Chondrocyte (in vitro differentiated cells): ENCODE measurements at regions not wholly inside any gene's neighbourhood (a gene's known extent, or its start where the extent isn't known, plus 50 kb on each side); places are given as distances from the start of the nearest gene placed in this dataset.

Experiments
- DNase-seq: peaks from one replicate; pipeline ENCODE4 v3.0.0; 2021; ENCODE audit warnings: mixed read lengths, low spot score
- H3K27ac Mint-ChIP-seq: one replicate; pipeline ENCODE4 v1.8.0; 2021; ENCODE audit warnings: mild to moderate bottlenecking, moderate library complexity, mixed read lengths; ENCODE audit not compliant: unreplicated experiment
- H3K27me3 Mint-ChIP-seq: 2 replicates; pipeline ENCODE4 v1.8.0; 2021; ENCODE audit warnings: low read depth, mixed read lengths
- H3K36me3 Mint-ChIP-seq: 2 replicates; pipeline ENCODE4 v1.8.0; 2021; ENCODE audit warnings: low read depth, mixed read lengths
- H3K4me1 Mint-ChIP-seq: 2 replicates; pipeline ENCODE4 v1.8.0; 2021; ENCODE audit warnings: low read depth, mild to moderate bottlenecking, mixed read lengths
- H3K4me3 Mint-ChIP-seq: one replicate; pipeline ENCODE4 v1.8.0; 2021; ENCODE audit warnings: mild to moderate bottlenecking, moderate library complexity, mixed read lengths; ENCODE audit not compliant: unreplicated experiment
- H3K9me3 Mint-ChIP-seq: 2 replicates; pipeline ENCODE4 v1.8.0; 2021; ENCODE audit warnings: low read depth, mixed read lengths
- TF ChIP-seq, protein P1 (sequence below): fragments of 200-600 bp; sonication (generic); IDR thresholded peaks from 2 replicates; pipeline ENCODE4 v1.5.0; 2021; ENCODE audit warnings: antibody characterized with exemption, mild to moderate bottlenecking, moderate library complexity

DNA sequence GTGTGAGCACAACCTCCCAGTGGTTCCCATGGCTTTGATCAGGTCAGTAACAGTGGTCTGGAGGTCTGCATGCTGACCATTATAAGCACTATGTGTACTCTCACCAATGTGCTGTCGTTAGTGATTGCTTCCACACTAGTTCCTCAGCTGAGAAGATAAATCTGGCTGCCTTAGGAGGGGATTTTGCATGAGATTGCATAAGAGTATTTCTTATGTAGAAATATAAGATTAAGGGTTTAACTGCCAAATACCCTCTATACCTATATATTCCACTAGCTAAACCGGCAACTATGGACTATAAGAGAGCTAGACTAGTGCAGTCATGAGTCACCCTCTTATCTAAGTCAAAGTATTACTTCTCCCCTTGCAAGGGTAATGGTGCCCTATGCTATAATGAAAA, 580.2 kb downstream of the CDH11 start:
- H3K27ac Mint-ChIP-seq: no peak overlapping the region
- TF ChIP-seq, protein P1, sequence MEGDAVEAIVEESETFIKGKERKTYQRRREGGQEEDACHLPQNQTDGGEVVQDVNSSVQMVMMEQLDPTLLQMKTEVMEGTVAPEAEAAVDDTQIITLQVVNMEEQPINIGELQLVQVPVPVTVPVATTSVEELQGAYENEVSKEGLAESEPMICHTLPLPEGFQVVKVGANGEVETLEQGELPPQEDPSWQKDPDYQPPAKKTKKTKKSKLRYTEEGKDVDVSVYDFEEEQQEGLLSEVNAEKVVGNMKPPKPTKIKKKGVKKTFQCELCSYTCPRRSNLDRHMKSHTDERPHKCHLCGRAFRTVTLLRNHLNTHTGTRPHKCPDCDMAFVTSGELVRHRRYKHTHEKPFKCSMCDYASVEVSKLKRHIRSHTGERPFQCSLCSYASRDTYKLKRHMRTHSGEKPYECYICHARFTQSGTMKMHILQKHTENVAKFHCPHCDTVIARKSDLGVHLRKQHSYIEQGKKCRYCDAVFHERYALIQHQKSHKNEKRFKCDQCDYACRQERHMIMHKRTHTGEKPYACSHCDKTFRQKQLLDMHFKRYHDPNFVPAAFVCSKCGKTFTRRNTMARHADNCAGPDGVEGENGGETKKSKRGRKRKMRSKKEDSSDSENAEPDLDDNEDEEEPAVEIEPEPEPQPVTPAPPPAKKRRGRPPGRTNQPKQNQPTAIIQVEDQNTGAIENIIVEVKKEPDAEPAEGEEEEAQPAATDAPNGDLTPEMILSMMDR: no peak

DNA sequence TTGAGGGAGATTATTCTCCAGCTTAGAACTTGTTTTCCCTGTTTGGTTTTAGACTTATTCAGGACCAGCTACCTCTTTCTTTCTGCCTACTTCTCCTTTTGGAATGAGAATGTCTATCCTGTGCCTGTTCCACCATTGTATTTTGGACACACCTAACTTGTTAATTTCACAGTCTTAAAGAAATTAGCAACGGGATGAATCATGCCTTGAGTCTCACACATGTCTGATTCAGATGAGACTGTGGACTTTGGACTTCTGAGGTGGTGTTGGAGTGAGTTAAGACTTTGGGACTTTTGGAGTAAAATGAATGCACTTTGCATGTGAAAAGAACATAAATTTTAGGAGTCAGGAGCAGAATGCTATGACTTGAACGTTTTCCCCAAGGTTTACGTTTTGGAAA, 581.4 kb downstream of the CDH11 start:
- peaks cover 4% of the 10 kb centered on the region for H3K9me3 Mint-ChIP-seq
- no peak overlapping the region for H3K27ac Mint-ChIP-seq
- DNase-seq: no peak
- no peaks in the 10 kb centered on the region for H3K27me3 Mint-ChIP-seq
- no peaks in the 10 kb centered on the region for H3K36me3 Mint-ChIP-seq
- H3K4me1 Mint-ChIP-seq: peaks cover 5% of the 10 kb centered on the region
- TF ChIP-seq, protein P1: no peak
- no peak overlapping the region for H3K4me3 Mint-ChIP-seq

More for the DNA sequence above, 580.2 kb downstream of the CDH11 start:
- Mint-ChIP-seq H3K9me3 (peaks cover 4% of the 10 kb centered on the region), H3K36me3 (no peaks in the 10 kb centered on the region), H3K4me1 (peaks cover 11% of the 10 kb centered on the region), H3K27me3 (no peaks in the 10 kb centered on the region), H3K4me3 (no peak overlapping the region)
- no peak for DNase-seq

DNA sequence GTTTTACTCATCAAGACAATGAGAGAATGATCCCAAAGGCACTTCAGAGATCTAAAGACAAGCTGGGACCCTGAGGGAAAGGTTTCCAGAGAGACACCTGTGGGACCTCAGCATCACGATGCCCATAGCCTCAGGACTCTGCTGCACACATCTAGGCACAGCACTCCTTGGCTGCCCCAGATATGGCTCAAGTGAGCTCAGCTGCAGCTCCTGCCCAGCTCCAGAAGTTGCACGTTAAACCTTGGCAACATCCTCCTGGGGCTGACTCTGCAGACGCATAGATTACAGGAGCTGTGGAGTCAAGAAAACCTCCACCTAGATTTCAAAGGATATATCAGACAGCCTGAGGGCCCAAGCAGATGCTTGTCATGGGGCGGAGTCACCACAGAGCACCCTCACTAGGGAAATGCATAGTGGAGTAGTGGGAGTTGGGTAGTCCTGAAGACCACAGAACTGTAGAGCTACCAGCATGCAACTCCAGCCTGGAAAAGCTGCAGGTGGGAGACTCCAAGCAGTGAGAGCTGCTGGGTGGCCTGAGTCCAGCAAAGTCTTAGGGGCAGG, 582.0 kb downstream of the CDH11 start:
- Mint-ChIP-seq H3K9me3 (peaks cover 3% of the 10 kb centered on the region), H3K4me1 (peaks cover 5% of the 10 kb centered on the region), H3K36me3 (no peaks in the 10 kb centered on the region), H3K27ac (no peak overlapping the region), H3K27me3 (no peaks in the 10 kb centered on the region), H3K4me3 (no peak overlapping the region)
- DNase-seq: no peak
- TF ChIP-seq, protein P1: no peak

DNA sequence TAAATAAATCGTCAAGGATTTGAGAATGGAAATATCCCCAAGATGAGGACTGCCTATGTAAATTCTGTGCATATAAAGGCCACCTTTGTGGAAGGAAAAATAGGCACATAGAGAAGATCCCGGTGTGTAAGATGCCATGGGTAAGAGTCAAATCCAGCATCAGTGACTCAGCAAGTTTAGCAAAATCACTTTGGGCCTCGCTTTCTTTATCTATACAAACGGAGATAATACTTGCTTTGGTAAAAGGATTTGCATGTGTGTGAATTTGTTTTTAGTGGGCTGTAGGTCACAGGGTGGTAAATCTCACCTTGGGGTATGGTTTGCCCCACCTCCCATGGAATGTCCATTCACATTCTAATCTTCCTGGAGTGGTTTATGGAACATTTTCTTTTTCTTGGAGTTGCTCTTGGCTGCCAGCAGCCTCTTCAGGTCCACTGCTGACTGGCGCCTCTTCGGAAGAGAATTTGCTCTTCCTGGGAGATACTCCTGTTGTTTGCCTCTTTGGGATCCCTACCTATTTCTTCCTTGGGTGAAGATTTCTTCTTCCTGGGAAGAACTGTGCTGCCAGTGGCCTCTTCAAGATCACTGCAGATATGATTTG, 587.6 kb downstream of the CDH11 start:
- Mint-ChIP-seq H3K4me1 (no peaks in the 10 kb centered on the region), H3K9me3 (no peaks in the 10 kb centered on the region), H3K36me3 (no peaks in the 10 kb centered on the region), H3K27ac (no peak overlapping the region), H3K27me3 (no peaks in the 10 kb centered on the region), H3K4me3 (no peak overlapping the region)
- TF ChIP-seq, protein P1: no peak
- DNase-seq: no peak

DNA sequence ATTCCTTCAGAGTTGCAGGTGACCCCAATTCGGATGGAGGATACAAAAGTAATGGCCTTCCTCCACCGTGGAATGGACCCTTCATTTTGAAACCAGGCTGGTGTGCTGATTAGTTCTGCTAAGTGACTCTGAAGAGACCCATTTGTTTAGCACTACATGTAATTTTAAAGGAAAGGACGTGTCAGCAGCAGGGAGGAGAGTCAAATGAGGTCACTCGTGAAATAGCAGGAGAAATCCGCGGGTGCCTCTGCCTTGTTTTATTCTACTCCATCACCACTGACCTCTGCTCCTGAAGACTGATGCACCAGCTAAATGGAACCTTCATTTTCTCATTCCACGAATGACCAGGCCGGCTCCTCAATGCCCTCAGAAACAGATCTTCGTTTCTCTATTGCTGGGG, 589.2 kb downstream of the CDH11 start:
- TF ChIP-seq, protein P1: no peak
- no peak for DNase-seq
- Mint-ChIP-seq H3K36me3 (no peaks in the 10 kb centered on the region), H3K4me3 (no peak overlapping the region), H3K27ac (no peak overlapping the region), H3K9me3 (peaks cover 3% of the 10 kb centered on the region), H3K4me1 (no peaks in the 10 kb centered on the region), H3K27me3 (no peaks in the 10 kb centered on the region)
